Liver (tissue), 3 donors: ENCODE measurements at regions not wholly inside any gene's neighbourhood (a gene's known extent, or its start where the extent isn't known, plus 50 kb on each side); places are given as distances from the start of the nearest gene placed in this dataset.

Source experiments
- EGR1 ChIP-seq, 2 donors: IDR thresholded peaks; 2 replicates each; pipeline ENCODE4 v1.6.1; 2016 to 2018; ENCODE audit warnings: antibody characterized with exemption in 2 of 2, low read depth in 2 of 2
- FOXA2 ChIP-seq: IDR thresholded peaks from 2 replicates; pipeline ENCODE4 v1.6.1; 2016; ENCODE audit warnings: antibody characterized with exemption
- TF ChIP-seq, protein P1 (sequence below): fragments of 150-350 bp; IDR thresholded peaks from 2 replicates; pipeline ENCODE4 v1.5.1; 2017; ENCODE audit warnings: improper control_type of control experiment, low read depth, low read length; ENCODE audit not compliant: missing input control
- donor health status: healthy.
- donor health status: healthy.

- TF ChIP-seq, protein P1, sequence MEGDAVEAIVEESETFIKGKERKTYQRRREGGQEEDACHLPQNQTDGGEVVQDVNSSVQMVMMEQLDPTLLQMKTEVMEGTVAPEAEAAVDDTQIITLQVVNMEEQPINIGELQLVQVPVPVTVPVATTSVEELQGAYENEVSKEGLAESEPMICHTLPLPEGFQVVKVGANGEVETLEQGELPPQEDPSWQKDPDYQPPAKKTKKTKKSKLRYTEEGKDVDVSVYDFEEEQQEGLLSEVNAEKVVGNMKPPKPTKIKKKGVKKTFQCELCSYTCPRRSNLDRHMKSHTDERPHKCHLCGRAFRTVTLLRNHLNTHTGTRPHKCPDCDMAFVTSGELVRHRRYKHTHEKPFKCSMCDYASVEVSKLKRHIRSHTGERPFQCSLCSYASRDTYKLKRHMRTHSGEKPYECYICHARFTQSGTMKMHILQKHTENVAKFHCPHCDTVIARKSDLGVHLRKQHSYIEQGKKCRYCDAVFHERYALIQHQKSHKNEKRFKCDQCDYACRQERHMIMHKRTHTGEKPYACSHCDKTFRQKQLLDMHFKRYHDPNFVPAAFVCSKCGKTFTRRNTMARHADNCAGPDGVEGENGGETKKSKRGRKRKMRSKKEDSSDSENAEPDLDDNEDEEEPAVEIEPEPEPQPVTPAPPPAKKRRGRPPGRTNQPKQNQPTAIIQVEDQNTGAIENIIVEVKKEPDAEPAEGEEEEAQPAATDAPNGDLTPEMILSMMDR, result no peak
- no peak for TF ChIP-seq FOXA2
- TF ChIP-seq EGR1 (IDR thresholded peaks at IDR 0.05; ENCODE audit: low read depth in 2 of 2), result no peak
Measured at GRCh38 chr6:74208239-74208638, 512.2 kb downstream of the CD109 start.
